ENCODE measurements at regions not wholly inside any gene's neighbourhood (a gene's known extent, or its start where the extent isn't known, plus 50 kb on each side); places are given as distances from the start of the nearest gene placed in this dataset.
"Not testable (repeated sequence)": the region's sequence is repeated elsewhere in the genome, so short reads cannot be mapped to it uniquely, and the experiment has no call there.

DNA sequence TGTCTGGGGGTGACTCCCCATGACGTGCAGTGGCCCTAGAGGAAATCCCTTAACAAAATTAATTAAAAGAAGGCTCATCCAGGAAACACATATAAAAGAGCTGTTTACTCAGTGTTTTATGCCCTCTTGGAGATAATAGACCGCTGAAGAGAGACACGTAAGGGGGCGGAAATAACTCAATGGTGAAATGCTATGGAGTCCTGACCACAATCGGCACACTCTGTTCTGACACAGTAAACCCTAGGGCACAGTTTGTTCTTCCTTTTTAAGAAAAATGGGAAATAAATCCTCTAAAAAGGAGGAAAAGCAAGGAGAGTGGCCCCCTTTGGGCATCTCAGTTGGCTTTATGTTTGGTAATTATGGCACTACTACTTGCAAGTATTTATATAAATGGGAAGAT is 237.3 kb downstream of the POTEH start:
- not testable (repeated sequence) for H3K27me3 ChIP-seq (replicated peaks; ENCODE audit: control insufficient read depth, insufficient read depth, low read length); H3K9ac ChIP-seq (ENCODE audit: low read length); H3K36me3 ChIP-seq (ENCODE audit: control insufficient read depth, insufficient read depth, low read length, severe bottlenecking); H3K4me1 ChIP-seq (ENCODE audit: control insufficient read depth, insufficient read depth, low read length); H3K9me3 ChIP-seq (ENCODE audit: control insufficient read depth, low read length); H3K4me3 ChIP-seq (ENCODE audit: low read length); DNase-seq (ENCODE audit: low read depth)

All from adipocyte (in vitro differentiated cells).